ENCODE measurements at regions not wholly inside any gene's neighbourhood (a gene's known extent, or its start where the extent isn't known, plus 50 kb on each side); places are given as distances from the start of the nearest gene placed in this dataset.

DNA sequence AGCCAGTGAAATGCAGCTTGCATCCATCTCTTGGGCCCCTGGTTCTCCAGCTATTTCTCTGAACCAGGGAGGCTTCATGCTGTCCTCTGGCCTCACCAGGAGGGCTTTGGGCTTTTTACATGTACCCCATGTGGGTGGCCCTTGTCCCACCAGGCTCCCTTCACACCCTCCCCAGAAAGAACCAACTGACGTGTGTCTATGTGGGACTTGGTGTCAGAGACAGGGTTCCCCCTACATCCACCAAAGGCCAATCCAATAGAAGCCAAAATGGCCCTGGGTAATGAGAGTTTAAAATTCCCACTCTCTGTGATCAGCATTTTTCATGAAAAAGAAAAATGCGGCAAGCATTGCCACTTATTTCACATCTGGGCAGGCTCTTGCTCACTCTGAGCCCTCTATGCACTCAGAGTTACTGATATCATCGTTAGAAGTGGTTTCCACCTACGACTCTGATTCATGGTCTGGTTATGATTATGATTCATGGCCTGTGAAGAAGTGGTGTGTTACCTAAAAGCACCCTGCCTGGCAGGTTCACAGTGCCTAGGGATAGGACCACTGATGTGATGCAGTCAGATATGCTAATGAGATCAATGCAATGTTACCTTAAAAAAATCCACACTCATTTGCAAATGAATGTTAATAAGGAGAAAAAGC is 133.5 kb downstream of the BUB3 start:
- TF ChIP-seq EZH2 (IDR thresholded peaks at IDR 0.05; ENCODE audit: insufficient read depth, poor library complexity, severe bottlenecking) (no peak), EZH2phosphoT487 (IDR thresholded peaks at IDR 0.05; ENCODE audit: insufficient read depth, low read depth) (no peak)

Measured in GM23248 (cell line).